Activated CD4-positive, alpha-beta memory T cell treated with anti-CD3 and anti-CD28 coated beads for 36 hours (primary cell): ENCODE measurements at regions not wholly inside any gene's neighbourhood (a gene's known extent, or its start where the extent isn't known, plus 50 kb on each side); places are given as distances from the start of the nearest gene placed in this dataset.

Experiments
- CTCF ChIA-PET: fragments of 350-600 bp; sonication (Branson Sonifier 250); formaldehyde crosslinking; loops from one replicate; lab custom pipeline; 2021; ENCODE audit warnings: antibody characterized with exemption, inconsistent platforms; lab: Charles Lee
- POLR2A ChIA-PET: fragments of 350-600 bp; sonication (Branson Sonifier 250); formaldehyde crosslinking; loops from one replicate; lab custom pipeline; 2021; ENCODE audit warnings: antibody characterized with exemption; lab: Charles Lee
- DNase-seq: peaks from one replicate; pipeline ENCODE4 v3.0.0-alpha.2; 2020
- H3K27ac Mint-ChIP-seq: one replicate; pipeline ENCODE4 v1.8.0; 2021; ENCODE audit warnings: mixed read lengths
- H3K27me3 Mint-ChIP-seq: one replicate; pipeline ENCODE4 v1.8.0; 2021; ENCODE audit warnings: mixed read lengths
- H3K36me3 Mint-ChIP-seq: one replicate; pipeline ENCODE4 v1.8.0; 2021; ENCODE audit warnings: mixed read lengths
- H3K4me1 Mint-ChIP-seq: one replicate; pipeline ENCODE4 v1.8.0; 2021; ENCODE audit warnings: low read depth, mixed read lengths
- H3K4me3 Mint-ChIP-seq: one replicate; pipeline ENCODE4 v1.8.0; 2021; ENCODE audit warnings: mild to moderate bottlenecking, mixed read lengths
- H3K9me3 Mint-ChIP-seq: one replicate; pipeline ENCODE4 v1.8.0; 2021; ENCODE audit warnings: mixed read lengths
- intact Hi-C: fragments of 100-400 bp; cut with micrococcal nuclease; formaldehyde crosslinking; loops from one replicate; pipeline ENCODE4 v1.15.1; 2023

DNA sequence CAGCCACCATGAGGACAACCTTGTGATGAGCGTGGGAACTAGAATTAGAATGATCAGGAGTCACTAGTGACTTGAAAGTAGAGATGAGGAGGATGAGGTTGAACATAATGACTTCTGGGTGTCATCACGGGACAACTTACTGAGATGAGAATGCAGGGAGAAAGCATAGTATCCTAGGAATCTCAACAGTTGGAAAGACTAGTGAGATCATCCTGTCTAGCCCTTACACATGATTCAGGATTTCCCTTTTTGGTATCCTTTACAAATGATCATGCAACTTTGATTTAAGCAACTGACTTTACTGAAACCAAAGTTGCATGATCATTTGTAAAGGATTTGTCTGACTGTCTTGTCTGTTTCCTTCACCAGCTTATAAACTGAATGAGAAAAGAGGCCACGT is 51.8 kb upstream of the HIF1A start:
- H3K9me3 Mint-ChIP-seq, result no peaks in the 10 kb centered on the region
- CTCF ChIA-PET, result no interaction called here
- H3K4me3 Mint-ChIP-seq, result no peak overlapping the region
- H3K27me3 Mint-ChIP-seq, result no peaks in the 10 kb centered on the region
- DNase-seq, result no peak
- intact Hi-C loops, result no loop called here
- no peaks in the 10 kb centered on the region for H3K36me3 Mint-ChIP-seq
- H3K4me1 Mint-ChIP-seq, result peaks cover 10% of the 10 kb centered on the region
- POLR2A ChIA-PET, result no interaction called here
- no peak overlapping the region for H3K27ac Mint-ChIP-seq

DNA sequence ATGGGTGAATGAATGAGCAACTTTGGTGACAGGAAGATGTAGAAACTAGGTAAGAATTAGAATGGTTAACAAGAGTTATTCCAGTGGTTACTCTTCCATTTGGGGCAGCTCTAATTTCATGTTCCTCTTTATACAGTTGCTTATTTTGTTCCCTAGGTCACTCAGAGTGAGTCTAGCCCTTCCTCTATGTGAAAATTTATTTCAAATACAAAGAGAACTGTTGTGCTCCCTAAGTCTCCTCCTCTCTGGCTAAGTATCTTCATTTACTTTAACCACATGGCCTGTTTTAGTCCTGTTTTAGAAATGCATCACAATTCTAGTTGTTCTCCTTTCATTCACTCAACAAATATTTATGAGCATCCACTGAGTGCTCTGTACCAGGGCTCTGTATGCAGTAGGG is 51.1 kb upstream of the HIF1A start:
- intact Hi-C loops, result no loop called here
- Mint-ChIP-seq H3K4me3 (no peak overlapping the region), H3K9me3 (no peaks in the 10 kb centered on the region), H3K27me3 (no peaks in the 10 kb centered on the region), H3K27ac (no peak overlapping the region), H3K4me1 (peaks cover 14% of the 10 kb centered on the region), H3K36me3 (no peaks in the 10 kb centered on the region)
- no peak for DNase-seq
- ChIA-PET POLR2A (no interaction called here), CTCF (no interaction called here)

GRCh38 chr14:61644834-61645233 is 50.5 kb upstream of the HIF1A start:
- no peak overlapping the region for H3K27ac Mint-ChIP-seq
- H3K9me3 Mint-ChIP-seq, result no peaks in the 10 kb centered on the region
- intact Hi-C loops, result no loop called here
- no peaks in the 10 kb centered on the region for H3K27me3 Mint-ChIP-seq
- no peak overlapping the region for H3K4me3 Mint-ChIP-seq
- no peaks in the 10 kb centered on the region for H3K36me3 Mint-ChIP-seq
- CTCF ChIA-PET, result no interaction called here
- POLR2A ChIA-PET, result no interaction called here
- DNase-seq, result no peak
- peaks cover 19% of the 10 kb centered on the region for H3K4me1 Mint-ChIP-seq

GRCh38 chr14:61645247-61645646 is 50.1 kb upstream of the HIF1A start:
- CTCF ChIA-PET, result no interaction called here
- H3K4me3 Mint-ChIP-seq, result no peak overlapping the region
- no peak for DNase-seq
- no peaks in the 10 kb centered on the region for H3K36me3 Mint-ChIP-seq
- H3K9me3 Mint-ChIP-seq, result no peaks in the 10 kb centered on the region
- H3K27ac Mint-ChIP-seq, result no peak overlapping the region
- POLR2A ChIA-PET, result no interaction called here
- intact Hi-C loops, result no loop called here
- H3K4me1 Mint-ChIP-seq, result peaks cover 19% of the 10 kb centered on the region
- H3K27me3 Mint-ChIP-seq, result no peaks in the 10 kb centered on the region
